Left ventricle myocardium inferior (tissue), 1 donor: ENCODE measurements at regions not wholly inside any gene's neighbourhood (a gene's known extent, or its start where the extent isn't known, plus 50 kb on each side); places are given as distances from the start of the nearest gene placed in this dataset.

ENCODE experiments used
- DNase-seq: peaks from one replicate; pipeline ENCODE4 v3.0.0-alpha.2; 2020
- H3K27ac ChIP-seq: fragments of 200-600 bp; replicated peaks from 2 replicates; pipeline ENCODE4 v1.8.0; 2021
- H3K27me3 ChIP-seq: fragments of 200-600 bp; 2 replicates; pipeline ENCODE4 v1.8.0; 2021; ENCODE audit warnings: low read depth
- H3K36me3 ChIP-seq: fragments of 200-600 bp; 2 replicates; pipeline ENCODE4 v1.8.0; 2021
- H3K4me1 ChIP-seq: fragments of 200-600 bp; 2 replicates; pipeline ENCODE4 v1.8.0; 2021
- H3K4me3 ChIP-seq: fragments of 200-600 bp; 2 replicates; pipeline ENCODE4 v1.8.0; 2021; ENCODE audit warnings: mild to moderate bottlenecking, moderate library complexity
- H3K9me3 ChIP-seq: fragments of 200-600 bp; replicated peaks from 2 replicates; pipeline ENCODE4 v1.8.0; 2021
- intact Hi-C: fragments of 100-400 bp; cut with micrococcal nuclease; formaldehyde crosslinking; loops from one replicate; pipeline ENCODE4 v1.11.0; 2022
- TF ChIP-seq, protein P1 (sequence below): fragments of 200-600 bp; IDR thresholded peaks from 2 replicates; pipeline ENCODE4 v1.8.0; 2021; ENCODE audit warnings: antibody characterized with exemption, mild to moderate bottlenecking, borderline replicate concordance
- donor health status: DM: no; HTN: yes; CAD: no; lungs with severe emphysema.

DNA sequence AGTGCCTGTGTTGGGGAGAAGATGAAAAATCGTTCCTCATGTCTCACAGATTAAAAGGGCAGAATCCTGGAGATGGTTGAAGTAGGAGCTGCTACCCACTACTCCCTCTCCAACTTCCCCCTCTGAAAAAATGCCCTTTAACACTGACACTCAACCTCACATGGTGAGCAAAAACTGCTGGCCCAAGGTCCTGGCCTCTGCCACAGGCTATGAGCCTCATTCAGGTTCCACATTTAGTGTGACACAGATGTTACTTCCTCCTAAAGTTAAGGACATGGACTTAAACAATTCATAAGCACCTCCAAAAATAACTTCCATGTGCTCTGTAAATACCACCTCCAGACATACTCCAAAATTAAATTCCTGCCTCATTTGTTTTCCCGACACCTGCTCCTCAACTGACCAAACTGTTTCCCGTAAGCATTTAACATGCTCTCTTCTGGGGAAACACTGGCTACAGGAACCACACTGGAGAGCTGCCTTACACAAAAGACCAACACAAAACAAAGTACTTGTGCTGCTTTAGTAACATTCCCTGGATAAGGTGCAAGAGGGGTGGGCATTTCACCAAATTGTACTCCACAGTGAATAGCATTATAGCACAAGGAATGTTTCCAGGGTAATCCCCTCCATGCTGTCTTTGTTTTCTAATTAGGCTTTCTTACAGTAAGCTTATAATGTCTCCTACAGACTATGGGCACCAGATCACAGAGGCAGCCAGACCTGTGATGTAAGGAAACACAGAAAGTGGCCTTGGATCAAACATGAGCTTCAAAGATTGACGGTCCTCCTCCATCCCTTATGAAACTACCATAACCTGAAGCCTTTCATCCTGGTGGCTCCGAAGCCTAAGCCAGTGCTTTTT lies 57.0 kb downstream of the PHLDA1 start:
- no peaks in the 10 kb centered on the region for H3K27me3 ChIP-seq
- H3K9me3 ChIP-seq = no peaks in the 10 kb centered on the region
- intact Hi-C loops = no loop called here
- H3K27ac ChIP-seq = peak overlapping the region; percentile 4
- TF ChIP-seq, protein P1, sequence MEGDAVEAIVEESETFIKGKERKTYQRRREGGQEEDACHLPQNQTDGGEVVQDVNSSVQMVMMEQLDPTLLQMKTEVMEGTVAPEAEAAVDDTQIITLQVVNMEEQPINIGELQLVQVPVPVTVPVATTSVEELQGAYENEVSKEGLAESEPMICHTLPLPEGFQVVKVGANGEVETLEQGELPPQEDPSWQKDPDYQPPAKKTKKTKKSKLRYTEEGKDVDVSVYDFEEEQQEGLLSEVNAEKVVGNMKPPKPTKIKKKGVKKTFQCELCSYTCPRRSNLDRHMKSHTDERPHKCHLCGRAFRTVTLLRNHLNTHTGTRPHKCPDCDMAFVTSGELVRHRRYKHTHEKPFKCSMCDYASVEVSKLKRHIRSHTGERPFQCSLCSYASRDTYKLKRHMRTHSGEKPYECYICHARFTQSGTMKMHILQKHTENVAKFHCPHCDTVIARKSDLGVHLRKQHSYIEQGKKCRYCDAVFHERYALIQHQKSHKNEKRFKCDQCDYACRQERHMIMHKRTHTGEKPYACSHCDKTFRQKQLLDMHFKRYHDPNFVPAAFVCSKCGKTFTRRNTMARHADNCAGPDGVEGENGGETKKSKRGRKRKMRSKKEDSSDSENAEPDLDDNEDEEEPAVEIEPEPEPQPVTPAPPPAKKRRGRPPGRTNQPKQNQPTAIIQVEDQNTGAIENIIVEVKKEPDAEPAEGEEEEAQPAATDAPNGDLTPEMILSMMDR = no peak
- DNase-seq = no peak
- peaks cover 31% of the 10 kb centered on the region for H3K4me1 ChIP-seq
- no peak overlapping the region for H3K4me3 ChIP-seq
- H3K36me3 ChIP-seq = no peaks in the 10 kb centered on the region

DNA sequence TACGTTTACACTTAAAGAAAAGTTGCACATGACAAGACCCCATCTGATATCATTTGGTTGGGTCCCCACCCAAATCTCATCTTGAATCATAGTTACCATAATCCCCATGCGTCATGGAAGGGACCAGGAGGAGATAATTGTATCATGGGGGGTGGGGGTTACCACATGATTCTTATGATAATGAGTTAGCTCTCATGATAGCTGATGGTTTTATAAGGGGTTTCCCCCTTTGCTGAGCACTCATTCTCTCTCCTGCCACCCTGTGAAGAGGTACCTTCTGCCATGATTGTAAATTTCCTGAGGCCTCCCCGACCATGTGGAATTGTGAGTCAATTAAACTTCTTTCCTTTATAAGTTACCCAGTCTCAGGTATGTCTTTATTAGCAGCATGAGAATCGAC lies 60.3 kb downstream of the PHLDA1 start:
- Histone ChIP-seq H3K9me3 (no peaks in the 10 kb centered on the region), H3K4me3 (no peak overlapping the region), H3K27me3 (no peaks in the 10 kb centered on the region), H3K4me1 (peaks cover 13% of the 10 kb centered on the region), H3K27ac (no peak overlapping the region), H3K36me3 (no peaks in the 10 kb centered on the region)
- TF ChIP-seq, protein P1 = no peak
- intact Hi-C loops = no loop called here
- DNase-seq = no peak

DNA sequence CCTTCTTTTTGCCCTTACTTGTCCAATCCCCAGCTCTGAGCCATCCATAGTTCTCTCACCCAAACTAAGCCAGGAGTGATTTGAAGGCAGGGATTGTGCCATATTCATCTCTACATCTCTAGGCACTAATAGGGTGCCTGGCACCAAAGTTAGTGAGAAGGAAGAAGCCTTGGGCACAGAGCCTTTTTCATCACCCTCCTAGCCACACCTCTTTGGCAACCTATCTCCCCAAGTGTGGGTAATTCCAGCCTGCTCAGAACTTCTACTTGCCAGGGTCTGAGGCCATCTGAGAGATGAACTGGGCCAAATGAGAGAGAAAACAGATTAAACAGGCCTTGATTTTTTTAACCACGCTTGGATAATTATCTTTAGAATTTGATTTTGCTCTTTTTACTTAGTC lies 61.3 kb downstream of the PHLDA1 start:
- no peaks in the 10 kb centered on the region for H3K27me3 ChIP-seq
- no peaks in the 10 kb centered on the region for H3K9me3 ChIP-seq
- H3K27ac ChIP-seq = no peak overlapping the region
- intact Hi-C loops = no loop called here
- H3K36me3 ChIP-seq = no peaks in the 10 kb centered on the region
- no peak for DNase-seq
- no peak overlapping the region for H3K4me3 ChIP-seq
- peaks cover 13% of the 10 kb centered on the region for H3K4me1 ChIP-seq
- TF ChIP-seq, protein P1 = no peak

DNA sequence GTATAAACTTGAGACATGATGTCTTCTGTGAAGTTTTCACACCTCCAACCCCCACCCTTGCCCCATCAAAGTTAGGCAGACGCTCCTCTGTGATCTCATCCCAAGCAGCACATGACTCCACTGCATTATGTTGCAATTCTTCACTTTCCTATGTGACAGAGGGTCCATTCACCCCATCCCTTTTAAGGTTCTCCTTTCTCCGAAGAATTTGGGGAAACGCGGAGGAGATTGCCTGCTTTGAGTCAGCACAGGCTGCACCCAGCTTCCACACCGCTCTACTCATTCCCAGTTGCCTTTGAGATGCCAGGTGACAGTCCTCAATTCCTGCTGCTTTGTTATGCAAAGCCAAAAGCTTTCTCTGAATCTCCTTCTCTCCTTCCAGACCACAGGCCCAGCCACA lies 61.8 kb downstream of the PHLDA1 start:
- no peak for DNase-seq

DNA sequence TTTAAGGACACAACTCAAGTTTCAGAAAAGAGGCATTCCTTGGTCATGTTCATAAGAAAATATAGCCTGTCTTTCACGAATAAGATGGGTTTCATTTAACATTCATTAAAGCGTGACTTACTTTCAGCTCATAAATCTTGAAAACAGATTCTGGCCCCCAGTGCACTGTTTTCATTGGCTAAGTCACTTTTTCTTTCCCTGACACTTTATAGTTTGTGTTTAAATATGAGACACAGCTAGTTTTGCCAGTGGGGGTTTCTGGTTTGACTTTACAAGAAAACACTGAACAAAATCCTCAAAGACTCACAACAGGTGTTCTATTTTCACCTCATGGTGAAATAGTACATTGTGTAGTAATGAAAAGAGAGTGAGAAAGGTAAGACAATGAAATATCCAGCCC lies 65.9 kb downstream of the PHLDA1 start:
- intact Hi-C loops = no loop called here
- no peaks in the 10 kb centered on the region for H3K27me3 ChIP-seq
- H3K27ac ChIP-seq = no peak overlapping the region
- H3K9me3 ChIP-seq = no peaks in the 10 kb centered on the region
- H3K4me3 ChIP-seq = no peak overlapping the region
- H3K4me1 ChIP-seq = peaks cover 2% of the 10 kb centered on the region
- TF ChIP-seq, protein P1 = no peak
- no peak for DNase-seq
- no peaks in the 10 kb centered on the region for H3K36me3 ChIP-seq

More for the DNA sequence above, 61.8 kb downstream of the PHLDA1 start:
- H3K27ac ChIP-seq = no peak overlapping the region
- H3K27me3 ChIP-seq = no peaks in the 10 kb centered on the region
- intact Hi-C loops = no loop called here
- TF ChIP-seq, protein P1 = no peak
- no peak overlapping the region for H3K4me3 ChIP-seq
- H3K4me1 ChIP-seq = peaks cover 7% of the 10 kb centered on the region
- no peaks in the 10 kb centered on the region for H3K9me3 ChIP-seq
- no peaks in the 10 kb centered on the region for H3K36me3 ChIP-seq
